Lower leg skin (tissue), 3 donors: ENCODE measurements at regions not wholly inside any gene's neighbourhood (a gene's known extent, or its start where the extent isn't known, plus 50 kb on each side); places are given as distances from the start of the nearest gene placed in this dataset.

Experiments
- POLR2A ChIP-seq, 2 donors: fragments of 450-650 bp; IDR thresholded peaks; one replicate each; pipeline ENCODE4 v1.6.1; 2016 to 2017; ENCODE audit warnings: antibody characterized with exemption in 2 of 2, mild to moderate bottlenecking in 1 of 2, moderate library complexity in 1 of 2
- TF ChIP-seq, protein P1 (sequence below), 3 donors: fragments of 450-650 bp; IDR thresholded peaks; one replicate each; pipeline ENCODE4 v1.5.1; 2016; ENCODE audit warnings: antibody characterized with exemption in 3 of 3, mild to moderate bottlenecking in 3 of 3, moderate library complexity in 2 of 3

DNA sequence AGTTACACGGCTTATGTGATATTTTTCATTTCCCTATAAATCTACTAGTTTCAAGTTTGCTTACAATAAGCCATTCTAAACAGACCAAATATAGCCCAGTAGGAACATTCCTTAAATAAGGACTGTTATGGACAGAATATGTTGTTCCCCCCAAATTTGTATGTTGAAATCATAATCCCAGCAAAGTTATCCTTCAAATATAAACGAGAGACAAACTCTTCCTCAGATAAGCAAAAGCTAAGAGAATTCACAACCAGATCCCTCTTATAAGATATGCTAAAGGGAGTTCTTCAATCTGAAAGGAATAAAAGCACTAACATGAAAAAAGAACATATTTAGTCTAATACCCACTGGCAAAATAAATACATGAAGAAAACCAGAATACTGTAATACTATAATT, 795.5 kb upstream of the GJE1 start:
- TF ChIP-seq, protein P1, sequence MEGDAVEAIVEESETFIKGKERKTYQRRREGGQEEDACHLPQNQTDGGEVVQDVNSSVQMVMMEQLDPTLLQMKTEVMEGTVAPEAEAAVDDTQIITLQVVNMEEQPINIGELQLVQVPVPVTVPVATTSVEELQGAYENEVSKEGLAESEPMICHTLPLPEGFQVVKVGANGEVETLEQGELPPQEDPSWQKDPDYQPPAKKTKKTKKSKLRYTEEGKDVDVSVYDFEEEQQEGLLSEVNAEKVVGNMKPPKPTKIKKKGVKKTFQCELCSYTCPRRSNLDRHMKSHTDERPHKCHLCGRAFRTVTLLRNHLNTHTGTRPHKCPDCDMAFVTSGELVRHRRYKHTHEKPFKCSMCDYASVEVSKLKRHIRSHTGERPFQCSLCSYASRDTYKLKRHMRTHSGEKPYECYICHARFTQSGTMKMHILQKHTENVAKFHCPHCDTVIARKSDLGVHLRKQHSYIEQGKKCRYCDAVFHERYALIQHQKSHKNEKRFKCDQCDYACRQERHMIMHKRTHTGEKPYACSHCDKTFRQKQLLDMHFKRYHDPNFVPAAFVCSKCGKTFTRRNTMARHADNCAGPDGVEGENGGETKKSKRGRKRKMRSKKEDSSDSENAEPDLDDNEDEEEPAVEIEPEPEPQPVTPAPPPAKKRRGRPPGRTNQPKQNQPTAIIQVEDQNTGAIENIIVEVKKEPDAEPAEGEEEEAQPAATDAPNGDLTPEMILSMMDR (IDR thresholded peaks at IDR 0.05): no peak
- no peak for TF ChIP-seq POLR2A (IDR thresholded peaks at IDR 0.05)
